Ishikawa (cell line): ENCODE measurements at regions not wholly inside any gene's neighbourhood (a gene's known extent, or its start where the extent isn't known, plus 50 kb on each side); places are given as distances from the start of the nearest gene placed in this dataset.

Source experiments
- CEBPB ChIP-seq: IDR thresholded peaks from 2 replicates; pipeline ENCODE4 v1.6.1; 2012
- CREB1 ChIP-seq: IDR thresholded peaks from 2 replicates; pipeline ENCODE4 v1.6.1; 2012; ENCODE audit warnings: low read depth
- EGR1 ChIP-seq: IDR thresholded peaks from 2 replicates; pipeline ENCODE4 v1.6.1; 2012
- EP300 ChIP-seq: IDR thresholded peaks from 2 replicates; pipeline ENCODE4 v1.6.1; 2012; ENCODE audit warnings: borderline replicate concordance
- FOXM1 ChIP-seq: IDR thresholded peaks from 2 replicates; pipeline ENCODE4 v1.6.1; 2012; ENCODE audit warnings: low read depth, borderline replicate concordance
- MAX ChIP-seq: IDR thresholded peaks from 2 replicates; pipeline ENCODE4 v1.6.1; 2012
- NFIC ChIP-seq: IDR thresholded peaks from 2 replicates; pipeline ENCODE4 v1.6.1; 2012
- RAD21 ChIP-seq: IDR thresholded peaks from 2 replicates; pipeline ENCODE4 v1.6.1; 2012; ENCODE audit warnings: low read depth
- REST ChIP-seq: IDR thresholded peaks from 2 replicates; pipeline ENCODE4 v1.6.1; 2012; ENCODE audit warnings: low read depth, mild to moderate bottlenecking
- TAF1 ChIP-seq: IDR thresholded peaks from 2 replicates; pipeline ENCODE4 v1.6.1; 2012; ENCODE audit warnings: low read depth, mild to moderate bottlenecking
- TCF12 ChIP-seq: IDR thresholded peaks from 2 replicates; pipeline ENCODE4 v1.6.1; 2012; ENCODE audit warnings: low read depth
- TEAD4 ChIP-seq: IDR thresholded peaks from 2 replicates; pipeline ENCODE4 v1.6.1; 2012
- USF1 ChIP-seq: IDR thresholded peaks from 2 replicates; pipeline ENCODE4 v1.6.1; 2012
- YY1 ChIP-seq: IDR thresholded peaks from 2 replicates; pipeline ENCODE4 v1.6.1; 2012; ENCODE audit warnings: low read depth
- ZBTB7A ChIP-seq: IDR thresholded peaks from 2 replicates; pipeline ENCODE4 v1.6.1; 2012; ENCODE audit warnings: low read depth

GRCh38 chrX:4841216-4841745, 1127.8 kb upstream of the PRKX start:
- no peak for TF ChIP-seq TAF1
- no peak for TF ChIP-seq CEBPB
- TF ChIP-seq TCF12: no peak
- no peak for TF ChIP-seq YY1
- no peak for TF ChIP-seq CREB1
- TF ChIP-seq USF1: no peak
- TF ChIP-seq EGR1: no peak
- TF ChIP-seq ZBTB7A: no peak
- no peak for TF ChIP-seq FOXM1
- TF ChIP-seq NFIC: no peak
- TF ChIP-seq TEAD4: no peak
- no peak for TF ChIP-seq MAX
- no peak for TF ChIP-seq REST
- TF ChIP-seq RAD21: no peak
- no peak for TF ChIP-seq EP300

- TF ChIP-seq MAX (no peak), RAD21 (no peak), TCF12 (no peak), EP300 (no peak), TEAD4 (no peak), TAF1 (no peak), USF1 (no peak), REST (no peak), EGR1 (no peak), NFIC (no peak), FOXM1 (no peak), CEBPB (no peak), ZBTB7A (no peak), YY1 (no peak), CREB1 (no peak)
Observed at GRCh38 chrX:4831574-4831973, 1118.1 kb upstream of the PRKX start.

GRCh38 chrX:4830880-4831557, 1117.6 kb upstream of the PRKX start:
- no peak for TF ChIP-seq ZBTB7A
- no peak for TF ChIP-seq MAX
- no peak for TF ChIP-seq CEBPB
- TF ChIP-seq EGR1: no peak
- no peak for TF ChIP-seq NFIC
- no peak for TF ChIP-seq FOXM1
- TF ChIP-seq USF1: no peak
- no peak for TF ChIP-seq YY1
- no peak for TF ChIP-seq TCF12
- TF ChIP-seq TEAD4: no peak
- TF ChIP-seq CREB1: no peak
- no peak for TF ChIP-seq RAD21
- TF ChIP-seq TAF1: no peak
- no peak for TF ChIP-seq EP300
- TF ChIP-seq REST: no peak
